GM12873 (cell line): ENCODE measurements at regions not wholly inside any gene's neighbourhood (a gene's known extent, or its start where the extent isn't known, plus 50 kb on each side); places are given as distances from the start of the nearest gene placed in this dataset.

ENCODE experiments used
- CTCF ChIP-seq: IDR thresholded peaks from 2 replicates; pipeline ENCODE4 v1.5.1; 2012; ENCODE audit warnings: low read depth, mild to moderate bottlenecking, moderate library complexity, low read length, control low read depth; ENCODE audit not compliant: insufficient read depth; ENCODE audit errors: missing control alignments

DNA sequence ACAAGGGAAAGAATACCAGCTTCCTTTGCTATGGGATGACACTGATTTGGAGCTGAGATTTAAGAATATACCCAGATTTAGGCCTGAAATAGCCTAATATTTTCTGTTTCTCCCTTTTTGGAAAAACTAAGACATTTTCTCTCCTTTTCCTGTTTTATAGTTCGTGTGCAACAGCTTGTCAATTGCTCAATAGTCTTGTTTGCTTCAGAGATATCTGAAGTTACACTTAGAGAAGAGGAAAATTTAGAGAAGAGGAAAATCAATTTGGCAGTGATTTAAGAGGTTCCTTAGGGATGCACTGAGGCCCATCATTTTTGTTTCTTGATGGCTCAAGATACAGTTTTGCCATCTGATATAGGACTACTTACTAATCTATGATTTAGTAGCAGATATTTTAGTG, 398.6 kb downstream of the RFPL4B start:
- TF ChIP-seq CTCF, result no peak

GRCh38 chr6:112749673-112750072, 402.5 kb downstream of the RFPL4B start:
- TF ChIP-seq CTCF, result no peak

DNA sequence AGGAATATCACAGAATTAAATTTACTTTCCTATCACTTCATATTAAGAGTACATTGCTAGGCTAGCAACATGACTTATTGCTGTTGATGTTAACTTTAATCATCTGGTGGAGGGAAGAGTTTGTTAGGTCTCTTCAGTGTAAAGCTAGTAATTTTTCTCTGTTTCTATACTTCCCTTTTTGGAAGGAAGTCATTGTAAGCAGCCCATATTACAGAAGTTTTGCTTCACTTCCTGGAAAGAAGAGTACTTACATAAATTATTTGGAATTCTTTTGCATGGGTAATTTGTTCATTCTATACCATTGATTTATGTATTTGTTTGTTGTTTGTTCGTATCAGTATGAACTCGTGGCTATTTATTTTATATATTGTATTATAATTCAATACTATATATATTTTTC, 405.2 kb downstream of the RFPL4B start:
- TF ChIP-seq CTCF, result no peak

DNA sequence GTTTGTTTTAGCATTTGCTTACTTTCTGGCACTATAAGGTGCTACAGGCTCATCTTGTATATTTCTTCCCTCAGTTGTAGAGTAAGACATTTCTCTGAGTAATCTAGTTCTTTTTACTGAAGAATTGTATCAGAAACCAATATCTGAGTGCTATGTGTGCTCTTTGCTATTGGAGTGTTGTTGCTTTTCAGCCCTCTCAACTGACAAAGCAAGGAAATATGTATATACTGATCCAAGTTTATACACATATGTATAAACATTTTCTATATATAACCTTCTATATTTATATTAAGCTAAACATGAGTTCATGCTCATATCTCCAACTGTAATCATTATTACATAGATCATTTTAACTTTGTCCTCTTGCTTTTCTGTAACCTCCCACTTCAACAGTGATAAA, 405.7 kb downstream of the RFPL4B start:
- TF ChIP-seq CTCF, result no peak

GRCh38 chr6:112760831-112761230, 413.7 kb downstream of the RFPL4B start:
- TF ChIP-seq CTCF, result no peak

GRCh38 chr6:112761740-112762139, 414.6 kb downstream of the RFPL4B start:
- no peak for TF ChIP-seq CTCF

DNA sequence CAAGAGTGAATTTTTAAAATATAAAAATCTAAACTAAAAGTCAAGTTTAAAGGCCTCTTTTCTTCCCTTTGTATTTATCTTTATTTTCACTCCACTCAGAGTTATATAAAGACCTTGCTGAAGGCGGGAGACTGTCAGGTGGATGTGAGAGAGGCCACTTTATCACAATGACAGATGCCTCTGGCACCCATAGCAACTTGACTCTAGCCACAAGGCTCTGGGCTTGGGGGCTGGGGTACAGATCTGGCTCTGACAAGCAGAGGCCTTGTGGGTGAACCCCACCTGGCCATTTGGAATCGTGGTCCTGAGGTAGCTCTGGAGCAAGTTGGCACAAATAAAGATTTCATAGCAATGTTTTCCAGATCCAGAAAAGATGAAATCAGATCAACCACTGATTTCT, 417.2 kb downstream of the RFPL4B start:
- no peak for TF ChIP-seq CTCF

DNA sequence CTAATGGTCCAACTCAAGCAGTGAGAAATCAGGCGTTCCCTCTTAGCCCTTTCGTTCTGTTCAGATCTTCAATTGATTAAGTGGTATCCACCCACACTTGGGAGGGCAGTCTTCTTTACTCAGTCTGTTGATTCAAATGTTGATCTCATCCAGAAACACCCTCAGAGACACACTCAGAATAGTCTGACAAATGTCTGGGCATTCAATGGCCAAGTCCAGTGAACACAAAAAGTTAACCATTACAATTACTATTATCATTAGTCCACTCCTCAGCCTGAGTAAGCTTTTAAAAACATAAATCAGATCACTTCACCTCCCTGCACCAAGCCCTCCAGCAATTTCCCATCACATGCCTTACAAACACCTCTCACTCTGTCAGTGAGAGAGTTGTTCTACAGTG, 423.2 kb downstream of the RFPL4B start:
- TF ChIP-seq CTCF, result no peak
